Testis (tissue), 2 donors: ENCODE measurements at regions not wholly inside any gene's neighbourhood (a gene's known extent, or its start where the extent isn't known, plus 50 kb on each side); places are given as distances from the start of the nearest gene placed in this dataset.
A peak's percentile ranks its signal among the peaks of the same experiment; 100 is the strongest.

Experiments
- DNase-seq: peaks from one replicate; pipeline ENCODE4 v3.0.0-alpha.2; 2019
- H3K27ac ChIP-seq, 2 donors: fragments of 200-600 bp; sonication (generic); one replicate each; pipeline ENCODE4 v1.5.1; 2019
- H3K27me3 ChIP-seq: fragments of 200-600 bp; sonication (generic); one replicate; pipeline ENCODE4 v1.5.1; 2019
- H3K36me3 ChIP-seq: fragments of 200-600 bp; sonication (generic); one replicate; pipeline ENCODE4 v1.5.1; 2017; ENCODE audit warnings: low read depth; ENCODE audit errors: missing control alignments
- H3K4me1 ChIP-seq: fragments of 200-600 bp; sonication (generic); one replicate; pipeline ENCODE4 v1.5.1; 2019
- H3K4me3 ChIP-seq, 2 donors: fragments of 200-600 bp; sonication (generic); one replicate each; pipeline ENCODE4 v1.5.1; 2017 to 2019
- H3K9me3 ChIP-seq: fragments of 200-600 bp; sonication (generic); one replicate; pipeline ENCODE4 v1.5.1; 2017
- CTCF ChIP-seq, 3 experiments: fragments of 450-650 bp in 2 of 3; fragments of 200-600 bp in 1 of 3; sonication (generic) in 1 of 3; IDR thresholded peaks; one replicate each; pipeline ENCODE4 v1.5.1; 2016 to 2019; ENCODE audit warnings: antibody characterized with exemption in 3 of 3, mild to moderate bottlenecking in 2 of 3, moderate library complexity in 1 of 3
- POLR2A ChIP-seq: fragments of 450-650 bp; IDR thresholded peaks from one replicate; pipeline ENCODE4 v1.6.1; 2017; ENCODE audit warnings: antibody characterized with exemption, mild to moderate bottlenecking, moderate library complexity
- WGBS, 2 donors: methylation state at CpG; one replicate each; pipeline ENCODE4 v1.1.5; 2018; 5-methylcytosine and 5-hydroxymethylcytosine counted together
- intact Hi-C: fragments of 100-400 bp; cut with DNase I; formaldehyde crosslinking; loops from one replicate; pipeline ENCODE4 v1.15.1; 2023; ENCODE audit warnings: low total_unique reads

DNA sequence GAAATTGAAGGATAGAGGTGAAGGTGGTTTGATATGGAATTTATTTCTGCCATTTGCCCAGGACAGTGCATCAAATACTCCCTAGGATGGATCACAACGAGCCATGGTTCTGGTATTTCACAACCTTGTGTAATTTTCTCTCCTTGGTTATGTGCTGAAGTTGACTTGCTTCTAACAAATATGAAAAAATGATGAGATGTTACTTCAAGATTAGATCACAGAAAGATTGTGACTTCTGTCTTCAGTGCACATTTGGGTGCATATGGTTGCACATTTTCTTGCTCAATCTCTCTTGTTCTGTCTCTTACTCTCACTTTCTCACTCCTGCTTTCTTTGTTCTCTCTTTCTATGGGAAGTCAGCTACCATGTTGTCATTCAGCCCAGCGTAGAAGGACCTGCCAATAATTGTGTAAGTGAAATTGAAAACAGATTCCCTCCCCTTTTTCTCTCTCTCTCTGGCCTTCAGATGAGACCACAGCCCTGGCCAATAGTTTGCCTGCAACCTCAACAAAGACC, 104.6 kb upstream of the RMDN2 start:
- 94 to 98% methylated on average over 2 of the region's 2 CpGs for WGBS, 2 donors
- Histone ChIP-seq H3K27me3 (no peaks in the 10 kb centered on the region), H3K36me3 (no peaks in the 10 kb centered on the region), H3K4me3 (no peak overlapping the region), H3K27ac (no peak overlapping the region), H3K4me1 (no peaks in the 10 kb centered on the region), H3K9me3 (no peaks in the 10 kb centered on the region)
- no peak for DNase-seq
- intact Hi-C loops: no loop called here
- TF ChIP-seq POLR2A (no peak), CTCF (IDR thresholded peaks at IDR 0.05) (no peak)

GRCh38 chr2:37825586-37825985, 99.5 kb upstream of the RMDN2 start:
- H3K9me3 ChIP-seq: no peaks in the 10 kb centered on the region
- WGBS, 2 donors: 78 to 83% methylated on average over 3 of the region's 3 CpGs
- TF ChIP-seq CTCF (IDR thresholded peaks at IDR 0.05) (no peak), POLR2A (no peak)
- H3K4me3 ChIP-seq: no peak overlapping the region
- no peak for DNase-seq
- no peak overlapping the region for H3K27ac ChIP-seq
- no peaks in the 10 kb centered on the region for H3K36me3 ChIP-seq
- intact Hi-C loops: no loop called here
- no peaks in the 10 kb centered on the region for H3K27me3 ChIP-seq
- H3K4me1 ChIP-seq: peaks cover 17% of the 10 kb centered on the region

GRCh38 chr2:37826611-37827010, 98.5 kb upstream of the RMDN2 start:
- H3K27ac ChIP-seq: no peak overlapping the region
- DNase-seq: no peak
- no peaks in the 10 kb centered on the region for H3K9me3 ChIP-seq
- WGBS, 2 donors: 89 to 100% methylated on average over 4 of the region's 4 CpGs
- H3K27me3 ChIP-seq: no peaks in the 10 kb centered on the region
- no peak for TF ChIP-seq CTCF (IDR thresholded peaks at IDR 0.05)
- no peak for TF ChIP-seq POLR2A
- H3K36me3 ChIP-seq: no peaks in the 10 kb centered on the region
- no peak overlapping the region for H3K4me3 ChIP-seq
- intact Hi-C loops: no loop called here
- peaks cover 17% of the 10 kb centered on the region for H3K4me1 ChIP-seq

DNA sequence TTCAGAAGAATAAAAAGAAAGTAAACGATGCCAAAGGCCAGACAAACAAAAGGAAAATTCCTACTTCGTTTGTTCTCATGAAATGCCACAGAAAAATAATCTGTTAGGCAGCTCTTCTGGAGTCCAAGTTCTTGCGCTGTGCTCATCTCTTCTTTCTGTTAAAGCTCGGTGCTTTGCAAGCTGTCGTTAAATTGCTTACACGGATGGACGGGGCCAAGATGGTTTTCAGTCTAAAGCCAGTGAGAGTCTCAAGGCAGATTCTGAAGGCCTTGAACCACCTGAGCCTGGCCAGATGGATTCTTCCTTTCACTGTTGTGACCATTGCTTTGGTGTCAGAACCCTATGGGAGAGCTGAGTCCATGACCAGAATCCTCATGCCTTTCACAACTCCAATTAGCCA, 97.6 kb upstream of the RMDN2 start:
- Histone ChIP-seq H3K36me3 (no peaks in the 10 kb centered on the region), H3K4me3 (no peak overlapping the region), H3K27ac (peak overlapping the region in 1 of 2 donors; percentile 12), H3K4me1 (peaks cover 17% of the 10 kb centered on the region), H3K9me3 (no peaks in the 10 kb centered on the region), H3K27me3 (no peaks in the 10 kb centered on the region)
- no peak for DNase-seq
- WGBS, 2 donors: 53 to 55% methylated on average over 7 of the region's 7 CpGs
- TF ChIP-seq CTCF (IDR thresholded peaks at IDR 0.05) (no peak), POLR2A (no peak)
- intact Hi-C loops: no loop called here

DNA sequence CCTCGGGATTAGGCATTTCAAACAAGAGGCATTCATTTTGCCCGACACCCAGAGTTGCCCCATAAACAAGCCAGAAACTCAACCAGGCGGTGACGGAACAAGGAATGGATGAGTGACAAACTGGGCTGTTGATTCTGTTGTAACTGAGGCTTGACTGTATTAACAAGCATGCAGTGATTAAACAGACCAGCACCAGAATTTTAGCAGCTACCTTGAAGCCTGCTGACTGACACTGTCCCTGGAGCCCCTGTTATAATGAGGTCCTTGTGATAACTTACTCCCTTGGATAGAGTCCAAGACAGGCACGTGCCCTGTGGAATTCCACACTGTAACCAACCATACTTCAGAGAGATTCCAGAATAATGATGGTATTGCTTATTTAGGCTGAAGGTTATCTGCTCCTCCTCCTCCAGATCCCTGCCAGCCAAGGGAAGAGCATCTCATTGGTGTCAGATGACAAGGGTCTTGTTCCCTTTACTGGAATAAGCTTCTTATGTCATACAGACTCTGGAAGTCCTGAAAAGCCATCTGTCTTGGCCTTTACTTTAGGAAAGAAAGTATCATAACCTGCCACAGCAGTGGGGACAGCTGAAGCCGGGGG, 97.1 kb upstream of the RMDN2 start:
- no peak overlapping the region for H3K27ac ChIP-seq
- intact Hi-C loops: no loop called here
- peaks cover 17% of the 10 kb centered on the region for H3K4me1 ChIP-seq
- no peaks in the 10 kb centered on the region for H3K36me3 ChIP-seq
- WGBS, 2 donors: 36 to 57% methylated on average over 5 to 6 of the region's 6 CpGs
- no peaks in the 10 kb centered on the region for H3K9me3 ChIP-seq
- no peaks in the 10 kb centered on the region for H3K27me3 ChIP-seq
- TF ChIP-seq CTCF (IDR thresholded peaks at IDR 0.05): no peak
- TF ChIP-seq POLR2A: no peak
- H3K4me3 ChIP-seq: no peak overlapping the region
- DNase-seq: peak; percentile 49
